Mucosa of rectum (tissue), 2 donors: ENCODE measurements at regions not wholly inside any gene's neighbourhood (a gene's known extent, or its start where the extent isn't known, plus 50 kb on each side); places are given as distances from the start of the nearest gene placed in this dataset.

Experiments
- H3K27ac ChIP-seq, 2 donors: one replicate each; pipeline ENCODE4 v1.7.0; 2013; ENCODE audit warnings: inconsistent platforms in 2 of 2, low read depth in 2 of 2, low read length in 2 of 2
- H3K27me3 ChIP-seq, 2 donors: one replicate each; pipeline ENCODE4 v1.7.0; 2013; ENCODE audit warnings: low read length in 2 of 2; ENCODE audit not compliant: control insufficient read depth in 2 of 2, insufficient read depth in 2 of 2
- H3K36me3 ChIP-seq, 2 donors: one replicate each; pipeline ENCODE4 v1.7.0; 2013; ENCODE audit warnings: low read length in 2 of 2; ENCODE audit not compliant: control insufficient read depth in 2 of 2, insufficient read depth in 2 of 2
- H3K4me1 ChIP-seq, 2 donors: one replicate each; pipeline ENCODE4 v1.7.0; 2013; ENCODE audit warnings: low read length in 2 of 2, mild to moderate bottlenecking in 1 of 2; ENCODE audit not compliant: control insufficient read depth in 2 of 2, insufficient read depth in 2 of 2
- H3K4me3 ChIP-seq, 2 donors: one replicate each; pipeline ENCODE4 v1.7.0; 2013; ENCODE audit warnings: low read length in 2 of 2
- H3K9ac ChIP-seq, 2 donors: one replicate each; pipeline ENCODE4 v1.7.0; 2013; ENCODE audit warnings: low read length in 2 of 2, low read depth in 1 of 2, mild to moderate bottlenecking in 1 of 2
- H3K9me3 ChIP-seq, 2 donors: one replicate each; pipeline ENCODE4 v1.7.0; 2013; ENCODE audit warnings: low read length in 2 of 2; ENCODE audit not compliant: control insufficient read depth in 2 of 2
- donor health status: healthy.
- donor health status: Normal muscosa, but diverticular disease.

- Histone ChIP-seq H3K36me3 (no peaks in the 10 kb centered on the region), H3K4me1 (no peaks in the 10 kb centered on the region), H3K9me3 (no peaks in the 10 kb centered on the region), H3K4me3 (no peak overlapping the region), H3K9ac (no peak overlapping the region), H3K27me3 (no peaks in the 10 kb centered on the region), H3K27ac (no peak overlapping the region)
These were observed 262.6 kb upstream of the SFSWAP start for GRCh38 chr12:131448254-131448795.

GRCh38 chr12:131449027-131449426, 261.9 kb upstream of the SFSWAP start:
- no peaks in the 10 kb centered on the region for H3K27me3 ChIP-seq
- no peaks in the 10 kb centered on the region for H3K36me3 ChIP-seq
- no peak overlapping the region for H3K27ac ChIP-seq
- no peaks in the 10 kb centered on the region for H3K4me1 ChIP-seq
- H3K9me3 ChIP-seq, result no peaks in the 10 kb centered on the region
- H3K9ac ChIP-seq, result no peak overlapping the region
- H3K4me3 ChIP-seq, result no peak overlapping the region

GRCh38 chr12:131452444-131452860, 258.4 kb upstream of the SFSWAP start:
- H3K9ac ChIP-seq, result no peak overlapping the region
- no peak overlapping the region for H3K27ac ChIP-seq
- H3K4me1 ChIP-seq, result no peaks in the 10 kb centered on the region
- peaks cover 0 to 3% of the 10 kb centered on the region in 2 donors for H3K27me3 ChIP-seq
- H3K9me3 ChIP-seq, result no peaks in the 10 kb centered on the region
- no peak overlapping the region for H3K4me3 ChIP-seq
- H3K36me3 ChIP-seq, result no peaks in the 10 kb centered on the region

GRCh38 chr12:131454418-131455217, 256.3 kb upstream of the SFSWAP start:
- Histone ChIP-seq H3K27ac (no peak overlapping the region), H3K9me3 (no peaks in the 10 kb centered on the region), H3K9ac (no peak overlapping the region), H3K4me3 (no peak overlapping the region), H3K27me3 (peaks cover 0 to 3% of the 10 kb centered on the region in 2 donors), H3K36me3 (no peaks in the 10 kb centered on the region), H3K4me1 (no peaks in the 10 kb centered on the region)

- H3K27ac ChIP-seq, result no peak overlapping the region
- H3K4me3 ChIP-seq, result no peak overlapping the region
- H3K27me3 ChIP-seq, result peaks cover 0 to 3% of the 10 kb centered on the region in 2 donors
- H3K9ac ChIP-seq, result no peak overlapping the region
- no peaks in the 10 kb centered on the region for H3K4me1 ChIP-seq
- H3K36me3 ChIP-seq, result no peaks in the 10 kb centered on the region
- H3K9me3 ChIP-seq, result no peaks in the 10 kb centered on the region
These were observed 255.7 kb upstream of the SFSWAP start for GRCh38 chr12:131455218-131455506.

- peaks cover 0 to 3% of the 10 kb centered on the region in 2 donors for H3K27me3 ChIP-seq
- no peaks in the 10 kb centered on the region for H3K4me1 ChIP-seq
- no peak overlapping the region for H3K4me3 ChIP-seq
- no peaks in the 10 kb centered on the region for H3K9me3 ChIP-seq
- no peak overlapping the region for H3K9ac ChIP-seq
- H3K36me3 ChIP-seq, result no peaks in the 10 kb centered on the region
- H3K27ac ChIP-seq, result no peak overlapping the region
These were observed 255.2 kb upstream of the SFSWAP start for GRCh38 chr12:131455581-131456110.

- Histone ChIP-seq H3K9ac (no peak overlapping the region), H3K27me3 (peaks cover 0 to 3% of the 10 kb centered on the region in 2 donors), H3K27ac (no peak overlapping the region), H3K4me1 (no peaks in the 10 kb centered on the region), H3K36me3 (no peaks in the 10 kb centered on the region), H3K4me3 (no peak overlapping the region), H3K9me3 (no peaks in the 10 kb centered on the region)
These were observed 254.4 kb upstream of the SFSWAP start for GRCh38 chr12:131456301-131457027.

GRCh38 chr12:131457028-131457310, 253.9 kb upstream of the SFSWAP start:
- Histone ChIP-seq H3K4me1 (no peaks in the 10 kb centered on the region), H3K27me3 (peaks cover under 1 to 3% of the 10 kb centered on the region in 2 donors), H3K4me3 (no peak overlapping the region), H3K9ac (no peak overlapping the region), H3K36me3 (no peaks in the 10 kb centered on the region), H3K27ac (no peak overlapping the region), H3K9me3 (no peaks in the 10 kb centered on the region)

GRCh38 chr12:131457331-131458047, 253.4 kb upstream of the SFSWAP start:
- Histone ChIP-seq H3K4me3 (no peak overlapping the region), H3K36me3 (no peaks in the 10 kb centered on the region), H3K27me3 (peaks cover 3 to 4% of the 10 kb centered on the region in 2 donors)

GRCh38 chr12:131458048-131458374, 252.9 kb upstream of the SFSWAP start:
- no peak overlapping the region for H3K9ac ChIP-seq
- no peaks in the 10 kb centered on the region for H3K36me3 ChIP-seq
- no peaks in the 10 kb centered on the region for H3K9me3 ChIP-seq
- no peak overlapping the region for H3K27ac ChIP-seq
- no peaks in the 10 kb centered on the region for H3K4me1 ChIP-seq
- H3K4me3 ChIP-seq, result no peak overlapping the region
- peaks cover 3 to 4% of the 10 kb centered on the region in 2 donors for H3K27me3 ChIP-seq

More at GRCh38 chr12:131457331-131458047, 253.4 kb upstream of the SFSWAP start:
- H3K9ac ChIP-seq, result no peak overlapping the region
- no peak overlapping the region for H3K27ac ChIP-seq
- H3K9me3 ChIP-seq, result no peaks in the 10 kb centered on the region
- H3K4me1 ChIP-seq, result no peaks in the 10 kb centered on the region
